Stimulated activated naive CD4-positive, alpha-beta T cell (primary cell): ENCODE measurements at regions not wholly inside any gene's neighbourhood (a gene's known extent, or its start where the extent isn't known, plus 50 kb on each side); places are given as distances from the start of the nearest gene placed in this dataset.

Experiments used
- DNase-seq, 6 experiments: peaks; one replicate each; lab custom pipeline; 2025; lab: John Stamatoyannopoulos, UW

- no peak for DNase-seq
These were observed 645.1 kb downstream of the ADGRL2 start for GRCh38 chr1:82445827-82446226.

GRCh38 chr1:82445132-82445531 is 644.4 kb downstream of the ADGRL2 start:
- no peak for DNase-seq

- DNase-seq: no peak
These were observed 640.7 kb downstream of the ADGRL2 start for GRCh38 chr1:82441402-82441801.

GRCh38 chr1:82423174-82423815 is 622.6 kb downstream of the ADGRL2 start:
- no peak for DNase-seq

- DNase-seq: no peak
These were observed 621.0 kb downstream of the ADGRL2 start for GRCh38 chr1:82421782-82422181.

GRCh38 chr1:82420584-82420983 is 619.9 kb downstream of the ADGRL2 start:
- DNase-seq: no peak

GRCh38 chr1:82411605-82412004 is 610.9 kb downstream of the ADGRL2 start:
- DNase-seq: no peak

- no peak for DNase-seq
These were observed 604.6 kb downstream of the ADGRL2 start for GRCh38 chr1:82405333-82405732.

GRCh38 chr1:82401116-82401515 is 600.4 kb downstream of the ADGRL2 start:
- no peak for DNase-seq

GRCh38 chr1:82400521-82400920 is 599.8 kb downstream of the ADGRL2 start:
- no peak for DNase-seq

- DNase-seq: no peak
These were observed 598.4 kb downstream of the ADGRL2 start for GRCh38 chr1:82399093-82399492.

GRCh38 chr1:82398357-82398756 is 597.6 kb downstream of the ADGRL2 start:
- DNase-seq: no peak

- no peak for DNase-seq
These were observed 594.7 kb downstream of the ADGRL2 start for GRCh38 chr1:82395440-82395839.

- DNase-seq: no peak
These were observed 592.2 kb downstream of the ADGRL2 start for GRCh38 chr1:82392946-82393345.

GRCh38 chr1:82392513-82392912 is 591.8 kb downstream of the ADGRL2 start:
- DNase-seq: no peak

- no peak for DNase-seq
These were observed 591.0 kb downstream of the ADGRL2 start for GRCh38 chr1:82391712-82392111.

GRCh38 chr1:82390627-82391026 is 589.9 kb downstream of the ADGRL2 start:
- DNase-seq: no peak

GRCh38 chr1:82388679-82389078 is 587.9 kb downstream of the ADGRL2 start:
- no peak for DNase-seq

GRCh38 chr1:82387012-82387366 is 586.3 kb downstream of the ADGRL2 start:
- no peak for DNase-seq

- DNase-seq: no peak
These were observed 585.8 kb downstream of the ADGRL2 start for GRCh38 chr1:82386365-82387011.

GRCh38 chr1:82384776-82385175 is 584.0 kb downstream of the ADGRL2 start:
- no peak for DNase-seq

GRCh38 chr1:82377201-82377884 is 576.6 kb downstream of the ADGRL2 start:
- DNase-seq: no peak

GRCh38 chr1:82373710-82374109 is 573.0 kb downstream of the ADGRL2 start:
- no peak for DNase-seq
